Gastroesophageal sphincter (tissue), 3 donors: ENCODE measurements at regions not wholly inside any gene's neighbourhood (a gene's known extent, or its start where the extent isn't known, plus 50 kb on each side); places are given as distances from the start of the nearest gene placed in this dataset.

Source experiments
- CTCF ChIP-seq, 4 experiments: fragments of 200-600 bp in 2 of 4; fragments of 450-650 bp in 2 of 4; sonication (generic) in 1 of 4; IDR thresholded peaks; one replicate each; pipeline ENCODE4 v1.5.1; 2017 to 2019; ENCODE audit warnings: antibody characterized with exemption in 4 of 4, mild to moderate bottlenecking in 2 of 4, moderate library complexity in 2 of 4
- EP300 ChIP-seq: sonication (generic); formaldehyde crosslinking; IDR thresholded peaks from one replicate; pipeline ENCODE4 v1.6.1; 2017; ENCODE audit warnings: antibody characterized with exemption, mild to moderate bottlenecking
- POLR2A ChIP-seq, 2 donors: fragments of 450-650 bp; IDR thresholded peaks; one replicate each; pipeline ENCODE4 v1.6.1; 2017; ENCODE audit warnings: antibody characterized with exemption in 2 of 2, mild to moderate bottlenecking in 2 of 2, moderate library complexity in 1 of 2
- POLR2AphosphoS5 ChIP-seq: sonication (generic); formaldehyde crosslinking; IDR thresholded peaks from one replicate; pipeline ENCODE4 v1.6.1; 2017; ENCODE audit warnings: antibody characterized with exemption

- TF ChIP-seq CTCF (IDR thresholded peaks at IDR 0.05) = no peak
- TF ChIP-seq POLR2A (IDR thresholded peaks at IDR 0.05) = no peak
- TF ChIP-seq EP300 = no peak
- no peak for TF ChIP-seq POLR2AphosphoS5
Measured at GRCh38 chr12:59383079-59383822, 212.6 kb upstream of the SLC16A7 start.
